Inflammatory macrophage treated with lipopolysaccharide for 4 hours (primary cell): ENCODE measurements at regions not wholly inside any gene's neighbourhood (a gene's known extent, or its start where the extent isn't known, plus 50 kb on each side); places are given as distances from the start of the nearest gene placed in this dataset.

Source experiments
- DNase-seq: peaks from one replicate; pipeline ENCODE4 v3.0.0-alpha.2; 2020

- peak; percentile 31 for DNase-seq
Measured at GRCh38 chr13:88919970-88920628, 1248.9 kb downstream of the SLITRK5 start.

- no peak for DNase-seq
Measured at GRCh38 chr13:88925954-88926353, 1254.8 kb downstream of the SLITRK5 start.

GRCh38 chr13:88926890-88927502 is 1255.8 kb downstream of the SLITRK5 start:
- DNase-seq, result no peak

- no peak for DNase-seq
Measured at GRCh38 chr13:88932950-88933349, 1261.8 kb downstream of the SLITRK5 start.

- DNase-seq, result no peak
Measured at GRCh38 chr13:88937384-88937783, 1266.2 kb downstream of the SLITRK5 start.

GRCh38 chr13:88945793-88946192 is 1274.6 kb downstream of the SLITRK5 start:
- DNase-seq, result no peak

GRCh38 chr13:88948501-88948900 is 1277.3 kb downstream of the SLITRK5 start:
- DNase-seq, result no peak

GRCh38 chr13:88958821-88959220 is 1287.7 kb downstream of the SLITRK5 start:
- DNase-seq, result no peak

GRCh38 chr13:88976466-88976865 is 1305.3 kb downstream of the SLITRK5 start:
- DNase-seq, result no peak

- no peak for DNase-seq
Measured at GRCh38 chr13:88978607-88979006, 1307.4 kb downstream of the SLITRK5 start.

GRCh38 chr13:88979465-88980175 is 1308.4 kb downstream of the SLITRK5 start:
- no peak for DNase-seq

- no peak for DNase-seq
Measured at GRCh38 chr13:89003656-89004055, 1332.5 kb downstream of the SLITRK5 start.

GRCh38 chr13:89011615-89012014 is 1340.4 kb downstream of the SLITRK5 start:
- DNase-seq, result no peak

- no peak for DNase-seq
Measured at GRCh38 chr13:89027694-89028306, 1356.6 kb downstream of the SLITRK5 start.

GRCh38 chr13:89029062-89029461 is 1357.9 kb downstream of the SLITRK5 start:
- peak; percentile 20 for DNase-seq

GRCh38 chr13:89034015-89034414 is 1362.8 kb downstream of the SLITRK5 start:
- DNase-seq, result no peak

GRCh38 chr13:89052699-89053098 is 1381.5 kb downstream of the SLITRK5 start:
- no peak for DNase-seq

GRCh38 chr13:89053418-89053817 is 1382.2 kb downstream of the SLITRK5 start:
- no peak for DNase-seq

GRCh38 chr13:89057274-89057673 is 1386.1 kb downstream of the SLITRK5 start:
- DNase-seq, result no peak

- no peak for DNase-seq
Measured at GRCh38 chr13:89057862-89058261, 1386.7 kb downstream of the SLITRK5 start.

- no peak for DNase-seq
Measured at GRCh38 chr13:89061821-89062220, 1390.7 kb downstream of the SLITRK5 start.

- peak; percentile 61 for DNase-seq
Measured at GRCh38 chr13:89066868-89067466, 1395.8 kb downstream of the SLITRK5 start.

- no peak for DNase-seq
Measured at GRCh38 chr13:89072979-89073378, 1401.8 kb downstream of the SLITRK5 start.
